Lung (tissue), 11 donors: ENCODE measurements at regions not wholly inside any gene's neighbourhood (a gene's known extent, or its start where the extent isn't known, plus 50 kb on each side); places are given as distances from the start of the nearest gene placed in this dataset.

ENCODE experiments used
- ATAC-seq: fragments of 200-7000 bp; cut with Tn5 transposase; one replicate; pipeline ENCODE4 v1.9.1; 2020; ENCODE audit warnings: moderate number of reproducible peaks; ENCODE audit not compliant: insufficient read depth, low FRiP score
- DNase-seq, 3 donors: peaks; one replicate each; pipeline ENCODE4 v3.0.0-alpha.2; 2013 to 2017
- H3K27ac ChIP-seq, 2 donors: one replicate each; pipeline ENCODE4 v1.5.1; 2013; ENCODE audit warnings: mild to moderate bottlenecking in 2 of 2, moderate library complexity in 2 of 2, control low read depth in 1 of 2, inconsistent platforms in 1 of 2, low read depth in 1 of 2, low read length in 1 of 2
- H3K27me3 ChIP-seq, 3 donors: one replicate each; pipeline ENCODE4 v1.5.1; 2013; ENCODE audit warnings: low read length in 2 of 3; ENCODE audit not compliant: control insufficient read depth in 3 of 3, insufficient read depth in 3 of 3
- H3K36me3 ChIP-seq, 4 donors: one replicate each; pipeline ENCODE4 v1.5.1; 2013; ENCODE audit warnings: low read length in 4 of 4, mild to moderate bottlenecking in 1 of 4, moderate library complexity in 1 of 4; ENCODE audit not compliant: control insufficient read depth in 4 of 4, insufficient read depth in 4 of 4
- H3K4me1 ChIP-seq, 5 donors: one replicate each; pipeline ENCODE4 v1.5.1; 2013; ENCODE audit warnings: low read length in 5 of 5, mild to moderate bottlenecking in 2 of 5, moderate library complexity in 1 of 5; ENCODE audit not compliant: control insufficient read depth in 5 of 5, insufficient read depth in 5 of 5
- H3K4me3 ChIP-seq: one replicate; pipeline ENCODE4 v1.5.1; 2013; ENCODE audit warnings: mild to moderate bottlenecking, control low read depth, moderate library complexity
- H3K9ac ChIP-seq, 2 donors: one replicate each; pipeline ENCODE4 v1.5.1; 2013; ENCODE audit warnings: low read length in 2 of 2, control low read depth in 1 of 2; ENCODE audit not compliant: insufficient read depth in 1 of 2
- H3K9me3 ChIP-seq, 4 donors: one replicate each; pipeline ENCODE4 v1.5.1; 2013; ENCODE audit warnings: low read length in 3 of 4, mild to moderate bottlenecking in 1 of 4, moderate library complexity in 1 of 4; ENCODE audit not compliant: control insufficient read depth in 4 of 4, insufficient read depth in 3 of 4
- CTCF ChIP-seq: IDR thresholded peaks from 2 replicates; pipeline ENCODE4 v1.5.1; 2012; ENCODE audit warnings: mild to moderate bottlenecking; ENCODE audit errors: control extremely low read depth, extremely low read depth
- WGBS, 2 donors: extraction: QIAGEN DNeasy Blood & Tissue Kit; methylation state at CpG; one replicate each; pipeline ENCODE4 v1.1.7; 2013; 5-methylcytosine and 5-hydroxymethylcytosine counted together
- donor health status: control.
- donor health status: control.
- donor health status: Bipolar disorder and iron deficiency.
- donor health status: healthy.
- donor health status: DM: yes; HTN: yes; CAD: no.

DNA sequence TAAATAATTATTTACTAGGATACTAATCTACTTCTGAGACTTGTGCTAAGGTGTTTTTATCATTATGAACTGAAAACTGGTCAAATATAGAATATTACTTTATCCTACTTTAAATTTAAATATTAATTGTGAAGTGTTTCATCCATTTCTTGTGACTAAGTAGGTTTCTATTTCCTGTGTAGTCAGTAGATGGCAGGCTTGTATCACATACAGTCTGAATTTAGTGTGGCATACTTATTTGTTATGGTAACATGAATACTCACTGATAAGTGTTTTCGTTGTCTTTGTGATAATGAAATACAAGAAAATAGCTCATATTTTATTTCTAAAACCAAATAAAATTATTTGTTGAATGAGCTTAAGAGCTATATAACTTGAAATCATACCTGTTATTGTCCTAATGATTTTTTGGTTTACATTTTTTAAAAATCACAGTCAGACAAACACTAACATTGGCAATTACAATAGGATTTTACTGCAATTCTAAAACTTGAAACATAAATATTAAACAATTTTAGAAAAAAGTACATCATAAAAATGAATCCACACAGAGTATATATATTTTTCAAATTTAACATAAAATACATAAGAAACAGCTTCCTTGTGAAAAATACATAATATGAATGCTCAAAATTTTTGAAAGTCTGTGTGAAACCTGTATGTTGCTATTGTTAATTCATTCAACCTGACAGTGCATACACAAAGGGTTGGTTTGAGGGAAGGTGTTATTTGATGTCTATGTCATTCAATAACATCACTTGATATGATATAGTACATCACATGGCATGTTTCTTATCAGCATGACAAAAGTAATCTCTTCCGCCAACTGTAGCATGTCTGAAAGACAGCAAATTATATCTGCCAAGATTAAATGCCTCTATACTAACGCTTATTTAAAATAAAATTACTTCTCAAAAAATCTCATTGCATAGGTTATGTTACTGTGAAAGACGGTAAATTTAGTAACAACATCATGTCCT lies 904.8 kb upstream of the PCDH20 start:
- Histone ChIP-seq H3K27me3 (no peaks in the 10 kb centered on the region), H3K27ac (no peak overlapping the region), H3K4me1 (no peaks in the 10 kb centered on the region), H3K9me3 (no peaks in the 10 kb centered on the region), H3K4me3 (no peak overlapping the region), H3K9ac (no peak overlapping the region), H3K36me3 (no peaks in the 10 kb centered on the region)
- DNase-seq (peak in 2 of 3 donors; percentile 83 to 88), ATAC-seq (no peak)
- WGBS, 2 donors = 48 to 60% methylated on average over 4 of the region's 4 CpGs
- TF ChIP-seq CTCF = no peak

DNA sequence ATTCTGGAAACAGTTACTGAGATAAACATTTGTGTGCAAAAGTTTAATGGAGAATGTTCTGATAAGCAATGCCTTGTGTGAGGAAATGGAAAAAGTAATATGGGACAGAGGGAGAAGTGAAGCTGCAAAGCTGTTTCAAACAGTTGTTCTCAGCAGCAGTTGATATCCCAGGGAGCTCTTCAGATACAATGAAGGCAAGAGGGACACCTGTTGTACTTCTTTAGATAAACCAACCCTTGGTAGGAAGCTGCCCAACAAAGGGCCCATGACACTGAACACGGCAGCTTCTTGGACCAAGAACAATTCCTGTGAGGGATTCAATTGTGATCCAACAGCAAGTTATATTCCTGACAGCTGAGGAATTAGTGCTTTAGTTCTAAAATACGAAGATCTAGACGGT lies 894.3 kb upstream of the PCDH20 start:
- Histone ChIP-seq H3K27ac (no peak overlapping the region), H3K9me3 (no peaks in the 10 kb centered on the region), H3K27me3 (no peaks in the 10 kb centered on the region), H3K9ac (no peak overlapping the region), H3K36me3 (no peaks in the 10 kb centered on the region), H3K4me3 (no peak overlapping the region), H3K4me1 (no peaks in the 10 kb centered on the region)
- ATAC-seq (no peak), DNase-seq (peak in 1 of 3 donors; percentile 35)
- TF ChIP-seq CTCF = no peak
- 76 to 88% methylated on average over 3 of the region's 3 CpGs for WGBS, 2 donors

- Histone ChIP-seq H3K4me3 (no peak overlapping the region), H3K27me3 (no peaks in the 10 kb centered on the region), H3K9me3 (no peaks in the 10 kb centered on the region), H3K36me3 (no peaks in the 10 kb centered on the region), H3K4me1 (no peaks in the 10 kb centered on the region), H3K27ac (no peak overlapping the region), H3K9ac (no peak overlapping the region)
- no peak for TF ChIP-seq CTCF
- WGBS, 2 donors = 75 to 82% methylated on average over 3 of the region's 3 CpGs
- ATAC-seq (no peak), DNase-seq (no peak)
Observed at GRCh38 chr13:62305756-62306155, 890.1 kb upstream of the PCDH20 start.
